ENCODE measurements at regions not wholly inside any gene's neighbourhood (a gene's known extent, or its start where the extent isn't known, plus 50 kb on each side); places are given as distances from the start of the nearest gene placed in this dataset.

DNA sequence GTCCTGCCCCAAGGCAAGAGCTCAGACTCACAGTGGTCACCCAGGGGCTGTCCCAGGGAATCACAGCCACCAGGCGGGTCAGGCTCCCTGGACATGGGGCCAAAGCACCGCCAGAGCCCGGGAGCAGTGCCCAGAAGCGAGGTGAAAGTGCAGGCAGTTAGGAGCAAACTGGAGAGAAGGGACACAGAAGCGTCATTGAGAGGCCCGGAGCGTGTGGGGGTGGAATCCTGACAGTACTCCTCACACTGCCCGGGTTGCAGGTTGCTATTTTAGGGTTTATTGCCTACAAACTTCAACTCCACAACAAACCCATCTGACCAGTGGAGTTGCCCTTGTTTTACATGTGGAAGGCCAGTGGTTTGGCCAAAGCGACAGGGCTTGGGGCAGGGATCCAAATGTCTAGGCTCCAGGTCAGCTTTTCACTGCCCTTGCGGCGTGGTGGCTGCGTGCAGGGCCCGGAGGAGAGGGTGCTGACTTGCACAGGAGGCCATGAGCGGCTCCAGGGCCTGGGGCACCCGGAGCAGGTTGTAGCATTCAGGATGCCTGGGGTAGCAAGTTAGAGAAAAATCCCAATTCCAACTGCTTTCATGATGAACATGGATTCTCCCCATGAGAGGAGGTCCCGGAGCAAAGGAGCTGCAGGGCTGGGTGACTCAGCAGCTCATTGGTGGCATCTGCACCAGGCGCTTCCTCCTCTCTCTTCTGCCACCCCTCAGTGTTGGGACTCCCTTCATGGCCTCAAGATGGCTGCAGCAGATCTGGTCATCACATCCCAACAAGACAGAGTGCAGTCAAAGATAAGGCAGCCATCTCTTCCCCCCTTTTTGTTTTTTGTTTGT, 112.3 kb upstream of the NCOR2 start:
- TF ChIP-seq, protein P1, sequence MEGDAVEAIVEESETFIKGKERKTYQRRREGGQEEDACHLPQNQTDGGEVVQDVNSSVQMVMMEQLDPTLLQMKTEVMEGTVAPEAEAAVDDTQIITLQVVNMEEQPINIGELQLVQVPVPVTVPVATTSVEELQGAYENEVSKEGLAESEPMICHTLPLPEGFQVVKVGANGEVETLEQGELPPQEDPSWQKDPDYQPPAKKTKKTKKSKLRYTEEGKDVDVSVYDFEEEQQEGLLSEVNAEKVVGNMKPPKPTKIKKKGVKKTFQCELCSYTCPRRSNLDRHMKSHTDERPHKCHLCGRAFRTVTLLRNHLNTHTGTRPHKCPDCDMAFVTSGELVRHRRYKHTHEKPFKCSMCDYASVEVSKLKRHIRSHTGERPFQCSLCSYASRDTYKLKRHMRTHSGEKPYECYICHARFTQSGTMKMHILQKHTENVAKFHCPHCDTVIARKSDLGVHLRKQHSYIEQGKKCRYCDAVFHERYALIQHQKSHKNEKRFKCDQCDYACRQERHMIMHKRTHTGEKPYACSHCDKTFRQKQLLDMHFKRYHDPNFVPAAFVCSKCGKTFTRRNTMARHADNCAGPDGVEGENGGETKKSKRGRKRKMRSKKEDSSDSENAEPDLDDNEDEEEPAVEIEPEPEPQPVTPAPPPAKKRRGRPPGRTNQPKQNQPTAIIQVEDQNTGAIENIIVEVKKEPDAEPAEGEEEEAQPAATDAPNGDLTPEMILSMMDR (IDR thresholded peaks at IDR 0.05; ENCODE audit: low read depth, low read length) = no peak
- no peak for DNase-seq
- Histone ChIP-seq H3K9me3 (ENCODE audit: severe bottlenecking) (no peaks in the 10 kb centered on the region), H3K27ac (no peak overlapping the region), H3K27me3 (ENCODE audit: insufficient read depth, low read depth, severe bottlenecking) (no peaks in the 10 kb centered on the region), H3K36me3 (no peaks in the 10 kb centered on the region), H3K4me3 (ENCODE audit: low read depth, low read length) (no peak overlapping the region)

DNA sequence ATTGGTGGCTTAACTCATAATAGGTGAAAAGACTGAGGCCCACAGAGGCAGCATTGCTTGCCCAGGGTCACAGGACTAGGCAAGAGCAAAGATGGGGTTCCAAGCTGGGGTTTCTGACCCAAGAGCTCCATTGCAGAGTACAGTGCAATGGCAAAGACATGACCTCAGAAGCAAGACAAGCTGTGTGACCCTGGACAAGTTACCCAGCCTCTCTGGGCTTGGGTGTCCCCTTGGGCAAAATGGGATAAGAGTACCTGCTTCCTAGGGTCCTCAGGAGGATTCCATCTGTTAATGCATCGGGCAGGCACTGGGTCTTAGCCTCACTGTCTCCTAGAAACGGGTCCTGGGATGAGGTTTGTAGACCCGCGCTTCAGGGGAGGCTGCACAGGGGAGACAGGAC, 111.6 kb upstream of the NCOR2 start:
- Histone ChIP-seq H3K27ac (peak overlapping the region; percentile 93; the same call in 1 of the 2 replicates), H3K4me3 (ENCODE audit: low read depth, low read length) (no peak overlapping the region)

DNA sequence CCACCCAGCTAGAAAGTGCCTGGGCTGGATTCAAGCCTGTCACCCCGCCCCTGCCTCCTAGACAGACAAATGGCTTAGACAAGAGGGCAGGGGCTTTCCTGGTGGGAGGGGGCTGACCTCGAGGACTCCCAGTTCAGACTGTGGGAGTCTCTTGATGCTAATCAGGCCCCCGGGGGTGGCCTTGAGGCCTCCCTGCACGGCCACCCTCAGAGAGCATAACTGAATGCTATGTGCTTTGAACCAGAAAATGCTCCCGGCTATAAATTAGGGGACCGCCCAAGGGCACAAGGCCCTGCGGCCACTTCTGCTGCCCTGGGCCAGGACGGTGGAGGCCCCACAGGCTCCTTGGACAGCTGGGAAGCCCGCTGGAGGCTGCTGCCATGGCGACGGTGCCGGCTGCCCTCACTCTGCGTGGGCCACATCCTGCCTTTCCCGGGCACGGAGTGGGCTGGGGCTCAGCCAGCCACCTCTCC, 111.0 kb upstream of the NCOR2 start:
- Histone ChIP-seq H3K27me3 (ENCODE audit: insufficient read depth, low read depth, severe bottlenecking) (no peaks in the 10 kb centered on the region), H3K9me3 (ENCODE audit: severe bottlenecking) (no peaks in the 10 kb centered on the region), H3K36me3 (no peaks in the 10 kb centered on the region), H3K27ac (peak overlapping the region; percentile 93), H3K4me3 (ENCODE audit: low read depth, low read length) (no peak overlapping the region)
- peak; percentile 51 for DNase-seq
- TF ChIP-seq, protein P1 (IDR thresholded peaks at IDR 0.05; ENCODE audit: low read depth, low read length) = no peak

More for the DNA sequence above, 111.6 kb upstream of the NCOR2 start:
- TF ChIP-seq, protein P1 (IDR thresholded peaks at IDR 0.05; ENCODE audit: low read depth, low read length) = no peak
- DNase-seq = no peak
- Histone ChIP-seq H3K27me3 (ENCODE audit: insufficient read depth, low read depth, severe bottlenecking) (no peaks in the 10 kb centered on the region), H3K9me3 (ENCODE audit: severe bottlenecking) (no peaks in the 10 kb centered on the region), H3K36me3 (no peaks in the 10 kb centered on the region)

DNA sequence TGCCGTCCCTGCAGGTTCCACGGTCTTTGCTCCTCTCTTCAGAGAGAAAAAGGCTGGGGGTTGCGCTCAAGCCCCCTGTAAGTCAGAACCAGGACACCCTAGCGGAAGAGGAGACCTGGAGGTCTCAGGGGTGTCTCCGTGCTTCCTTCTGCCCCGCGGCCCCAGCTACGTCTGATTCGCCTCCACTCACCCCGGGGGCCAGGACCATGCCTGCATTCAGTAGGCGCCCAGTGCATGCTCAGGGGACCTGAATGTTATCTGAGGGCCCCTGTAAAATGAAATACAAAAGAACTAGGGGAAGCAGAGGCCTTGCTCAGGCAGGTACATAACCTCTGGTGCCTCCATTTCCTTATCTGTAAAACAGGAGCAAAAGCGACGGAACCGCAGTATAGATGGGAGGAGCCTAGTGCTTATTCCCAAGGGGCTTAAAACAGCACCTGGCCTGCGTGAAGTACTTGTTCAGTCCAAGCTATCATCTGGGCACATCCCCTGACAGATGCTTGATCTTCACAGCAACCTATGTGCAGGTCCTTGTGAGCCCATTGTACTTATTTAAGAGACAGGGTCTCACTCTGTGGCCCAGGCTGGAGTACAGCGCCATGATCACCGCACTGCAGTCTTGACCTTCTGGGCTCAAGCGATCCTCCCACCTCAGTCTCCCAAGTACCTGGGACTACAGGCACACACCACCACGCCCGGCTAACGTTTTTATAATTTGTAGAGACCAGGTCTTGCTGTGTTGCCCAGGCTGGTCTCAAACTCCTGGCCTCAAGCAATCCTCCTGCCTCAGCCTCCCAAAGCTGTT, 110.3 kb upstream of the NCOR2 start:
- Histone ChIP-seq H3K9me3 (ENCODE audit: severe bottlenecking) (no peaks in the 10 kb centered on the region), H3K4me3 (ENCODE audit: low read depth, low read length) (no peak overlapping the region), H3K36me3 (no peaks in the 10 kb centered on the region), H3K27ac (peak overlapping the region; percentile 93), H3K27me3 (ENCODE audit: insufficient read depth, low read depth, severe bottlenecking) (no peaks in the 10 kb centered on the region)
- peak; percentile 64 for DNase-seq
- TF ChIP-seq, protein P1 (IDR thresholded peaks at IDR 0.05; ENCODE audit: low read depth, low read length) = no peak

DNA sequence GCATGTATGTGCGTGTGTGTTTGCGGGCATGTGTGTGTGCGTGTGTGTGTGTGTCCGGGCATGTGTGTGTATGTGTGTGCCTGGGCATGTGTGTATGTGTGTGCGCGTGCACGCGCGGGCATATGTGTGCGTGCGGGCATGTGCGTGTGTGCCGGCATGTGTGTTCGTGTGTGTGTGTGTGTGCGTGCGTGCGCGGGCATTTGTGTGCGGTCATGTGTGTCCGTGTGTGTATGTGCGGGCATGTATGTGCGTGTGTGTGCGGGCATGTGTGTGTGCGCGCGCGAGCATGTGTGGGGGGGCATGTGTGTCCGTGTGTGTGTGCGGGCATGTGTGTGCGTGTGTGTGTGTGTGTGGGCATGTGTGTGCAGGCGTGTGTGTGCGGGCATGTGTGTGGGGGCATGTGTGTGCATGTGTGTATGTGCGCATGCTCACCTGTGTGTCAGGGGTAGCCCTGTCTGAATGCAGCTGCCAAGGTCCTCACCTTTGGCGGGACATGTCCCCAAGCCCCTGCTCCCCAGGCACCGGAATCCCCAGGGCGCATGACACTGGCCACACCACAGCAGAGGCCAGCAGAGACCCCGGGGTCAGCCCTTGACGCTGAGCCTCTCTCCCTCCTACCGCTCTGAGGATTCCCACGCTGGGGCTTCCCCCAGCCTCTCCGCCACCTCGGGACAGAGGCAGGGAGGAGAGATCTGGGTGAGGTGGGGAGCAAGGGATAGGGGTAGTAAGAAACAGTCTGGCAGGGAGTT, 109.5 kb upstream of the NCOR2 start:
- TF ChIP-seq, protein P1 (IDR thresholded peaks at IDR 0.05; ENCODE audit: low read depth, low read length) = no peak
- H3K27ac ChIP-seq = peak overlapping the region; percentile 93

More for the DNA sequence above, 109.5 kb upstream of the NCOR2 start:
- no peak for DNase-seq
- no peaks in the 10 kb centered on the region for H3K9me3 ChIP-seq (ENCODE audit: severe bottlenecking)
- H3K36me3 ChIP-seq = no peaks in the 10 kb centered on the region
- no peak overlapping the region; the same call in 1 of the 2 replicates for H3K4me3 ChIP-seq (ENCODE audit: low read depth, low read length)
- no peaks in the 10 kb centered on the region for H3K27me3 ChIP-seq (ENCODE audit: insufficient read depth, low read depth, severe bottlenecking)

Measured in WERI-Rb-1 (cell line).